Nephron (organoid): ENCODE measurements at regions not wholly inside any gene's neighbourhood (a gene's known extent, or its start where the extent isn't known, plus 50 kb on each side); places are given as distances from the start of the nearest gene placed in this dataset.

ENCODE experiments used
- H3K27ac Mint-ChIP-seq, 3 experiments: 2 replicates each; pipeline ENCODE4 v1.8.0; 2020; ENCODE audit warnings: mixed read lengths in 3 of 3, mild to moderate bottlenecking in 2 of 3, moderate library complexity in 1 of 3
- H3K27me3 Mint-ChIP-seq: 2 replicates; pipeline ENCODE4 v1.8.0; 2021; ENCODE audit warnings: low read depth, mild to moderate bottlenecking, moderate library complexity, mixed read lengths
- H3K36me3 Mint-ChIP-seq: 2 replicates; pipeline ENCODE4 v1.8.0; 2020; ENCODE audit warnings: low read depth, mixed read lengths
- H3K4me1 Mint-ChIP-seq: 2 replicates; pipeline ENCODE4 v1.8.0; 2020; ENCODE audit warnings: mixed read lengths
- H3K4me3 Mint-ChIP-seq, 3 experiments: 2 replicates each; pipeline ENCODE4 v1.8.0; 2020; ENCODE audit warnings: mild to moderate bottlenecking in 3 of 3, mixed read lengths in 3 of 3, moderate library complexity in 2 of 3
- H3K9me3 Mint-ChIP-seq: 2 replicates; pipeline ENCODE4 v1.8.0; 2020; ENCODE audit warnings: mixed read lengths
- TF ChIP-seq, protein P1 (sequence below), 3 experiments: fragments of 200-600 bp; sonication (generic); IDR thresholded peaks; one replicate each; pipeline ENCODE4 v1.5.0; 2021; ENCODE audit warnings: antibody characterized with exemption in 3 of 3; ENCODE audit not compliant: unreplicated experiment in 3 of 3

DNA sequence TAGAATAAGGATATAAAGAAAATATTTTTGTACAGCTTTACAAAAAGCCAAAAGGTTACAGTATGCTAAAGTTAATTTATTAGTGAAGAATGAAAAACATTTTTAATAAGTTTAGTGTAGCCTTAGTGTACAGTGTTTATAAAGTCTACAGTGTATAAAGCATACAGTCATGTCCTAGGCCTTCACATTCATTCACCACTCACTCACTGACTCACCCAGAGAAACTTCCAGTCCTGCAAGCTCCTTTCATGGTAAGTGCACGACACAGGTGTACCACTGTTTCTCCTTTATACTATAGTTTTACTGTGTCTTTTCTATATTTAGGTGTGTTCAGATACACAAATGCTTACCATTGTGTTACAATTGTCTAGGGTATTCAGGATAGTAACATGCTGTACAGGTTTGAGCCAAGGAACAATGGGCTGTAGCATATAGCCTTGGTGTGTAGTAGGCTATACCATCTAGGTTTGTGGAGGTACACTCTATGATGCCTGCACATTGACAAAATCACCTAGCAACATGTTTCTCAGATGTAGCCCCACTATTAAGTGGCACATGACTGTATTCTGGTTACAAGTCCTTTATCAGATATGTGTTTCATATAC is 197.1 kb upstream of the KBTBD8 start:
- TF ChIP-seq, protein P1, sequence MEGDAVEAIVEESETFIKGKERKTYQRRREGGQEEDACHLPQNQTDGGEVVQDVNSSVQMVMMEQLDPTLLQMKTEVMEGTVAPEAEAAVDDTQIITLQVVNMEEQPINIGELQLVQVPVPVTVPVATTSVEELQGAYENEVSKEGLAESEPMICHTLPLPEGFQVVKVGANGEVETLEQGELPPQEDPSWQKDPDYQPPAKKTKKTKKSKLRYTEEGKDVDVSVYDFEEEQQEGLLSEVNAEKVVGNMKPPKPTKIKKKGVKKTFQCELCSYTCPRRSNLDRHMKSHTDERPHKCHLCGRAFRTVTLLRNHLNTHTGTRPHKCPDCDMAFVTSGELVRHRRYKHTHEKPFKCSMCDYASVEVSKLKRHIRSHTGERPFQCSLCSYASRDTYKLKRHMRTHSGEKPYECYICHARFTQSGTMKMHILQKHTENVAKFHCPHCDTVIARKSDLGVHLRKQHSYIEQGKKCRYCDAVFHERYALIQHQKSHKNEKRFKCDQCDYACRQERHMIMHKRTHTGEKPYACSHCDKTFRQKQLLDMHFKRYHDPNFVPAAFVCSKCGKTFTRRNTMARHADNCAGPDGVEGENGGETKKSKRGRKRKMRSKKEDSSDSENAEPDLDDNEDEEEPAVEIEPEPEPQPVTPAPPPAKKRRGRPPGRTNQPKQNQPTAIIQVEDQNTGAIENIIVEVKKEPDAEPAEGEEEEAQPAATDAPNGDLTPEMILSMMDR (IDR thresholded peaks at IDR 0.05; ENCODE audit: unreplicated experiment in 3 of 3) = no peak
- no peak overlapping the region for H3K4me3 Mint-ChIP-seq
- no peaks in the 10 kb centered on the region for H3K36me3 Mint-ChIP-seq
- peaks cover 24% of the 10 kb centered on the region for H3K4me1 Mint-ChIP-seq
- no peaks in the 10 kb centered on the region for H3K27me3 Mint-ChIP-seq
- H3K9me3 Mint-ChIP-seq = peaks cover 6% of the 10 kb centered on the region
- no peak overlapping the region for H3K27ac Mint-ChIP-seq

DNA sequence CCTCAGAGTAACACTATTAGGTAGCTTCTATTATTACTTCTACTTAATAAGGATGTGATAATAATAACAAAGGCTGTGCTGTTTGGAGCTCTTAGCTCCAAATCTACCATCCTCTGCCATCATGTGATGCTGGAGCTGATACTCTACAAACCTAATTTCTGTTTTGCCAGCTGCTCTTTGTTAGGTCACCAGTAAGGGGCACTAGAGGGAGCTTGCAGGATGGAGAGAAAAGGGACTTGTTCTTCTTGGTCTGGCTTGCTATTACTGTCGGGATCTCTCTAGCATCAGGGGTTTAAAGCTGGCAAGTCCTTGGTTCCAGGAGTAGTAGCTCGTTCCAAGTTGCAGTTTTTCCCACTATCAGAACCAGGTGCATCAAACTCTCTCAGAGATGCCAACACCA is 194.9 kb upstream of the KBTBD8 start:
- H3K9me3 Mint-ChIP-seq = peaks cover 3% of the 10 kb centered on the region
- H3K27me3 Mint-ChIP-seq = no peaks in the 10 kb centered on the region
- peak overlapping the region; percentile 6 to 39 (median 14) for H3K27ac Mint-ChIP-seq
- H3K4me1 Mint-ChIP-seq = peaks cover 22% of the 10 kb centered on the region
- TF ChIP-seq, protein P1 (IDR thresholded peaks at IDR 0.05; ENCODE audit: unreplicated experiment in 3 of 3) = peak in 2 of 3 experiments; percentile 9 to 16
- no peaks in the 10 kb centered on the region for H3K36me3 Mint-ChIP-seq
- H3K4me3 Mint-ChIP-seq = no peak overlapping the region

DNA sequence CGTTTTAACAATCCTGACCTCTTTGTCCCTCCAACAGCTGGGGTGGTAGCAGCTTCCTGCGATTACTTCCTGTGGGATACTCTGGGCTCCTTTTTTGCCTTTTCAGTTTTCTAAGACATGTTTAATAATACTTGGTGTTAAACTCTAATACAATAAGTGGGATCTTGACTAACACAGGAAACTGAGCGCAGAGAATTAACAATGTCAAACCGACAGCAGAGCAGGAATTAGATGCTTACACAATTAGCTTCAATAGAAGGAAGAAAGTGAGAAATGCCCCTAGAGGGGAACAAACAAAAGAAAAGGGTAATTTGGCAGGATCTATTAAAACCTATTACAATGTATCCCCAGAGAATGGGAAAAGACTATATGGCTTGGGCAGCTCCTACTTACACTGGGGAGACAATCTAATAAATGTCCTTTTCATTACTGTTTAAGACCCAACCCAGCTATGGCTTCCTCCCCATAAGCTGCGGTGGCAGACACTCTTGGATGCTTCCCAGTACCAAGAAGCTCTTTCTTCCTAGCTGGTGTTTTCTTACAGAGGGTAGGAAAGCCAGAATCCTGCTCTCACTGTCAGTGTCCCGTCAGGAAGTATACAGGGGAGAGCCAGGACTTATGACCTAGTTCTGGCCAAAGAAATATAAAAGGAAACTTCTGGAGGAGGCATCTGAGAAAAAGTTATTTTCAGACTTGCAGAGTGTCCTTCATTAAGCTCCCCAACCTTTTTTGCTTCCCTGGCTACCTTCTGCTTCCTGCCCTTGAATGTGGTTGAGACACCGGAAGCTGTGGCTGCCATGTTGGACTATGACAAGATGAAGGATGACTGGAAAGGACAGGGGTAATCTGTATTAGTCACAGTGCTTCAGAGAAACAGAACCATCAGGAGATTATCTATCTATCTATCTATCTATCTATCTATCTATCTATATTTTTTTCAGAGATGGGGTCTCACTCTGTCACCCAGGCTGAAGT is 194.1 kb upstream of the KBTBD8 start:
- Mint-ChIP-seq H3K4me3 (no peak overlapping the region), H3K36me3 (no peaks in the 10 kb centered on the region), H3K9me3 (peaks cover 3% of the 10 kb centered on the region), H3K27ac (peak overlapping the region; percentile 6 to 39 (median 14)), H3K27me3 (no peaks in the 10 kb centered on the region), H3K4me1 (peaks cover 23% of the 10 kb centered on the region)
- TF ChIP-seq, protein P1 (IDR thresholded peaks at IDR 0.05; ENCODE audit: unreplicated experiment in 3 of 3) = no peak

DNA sequence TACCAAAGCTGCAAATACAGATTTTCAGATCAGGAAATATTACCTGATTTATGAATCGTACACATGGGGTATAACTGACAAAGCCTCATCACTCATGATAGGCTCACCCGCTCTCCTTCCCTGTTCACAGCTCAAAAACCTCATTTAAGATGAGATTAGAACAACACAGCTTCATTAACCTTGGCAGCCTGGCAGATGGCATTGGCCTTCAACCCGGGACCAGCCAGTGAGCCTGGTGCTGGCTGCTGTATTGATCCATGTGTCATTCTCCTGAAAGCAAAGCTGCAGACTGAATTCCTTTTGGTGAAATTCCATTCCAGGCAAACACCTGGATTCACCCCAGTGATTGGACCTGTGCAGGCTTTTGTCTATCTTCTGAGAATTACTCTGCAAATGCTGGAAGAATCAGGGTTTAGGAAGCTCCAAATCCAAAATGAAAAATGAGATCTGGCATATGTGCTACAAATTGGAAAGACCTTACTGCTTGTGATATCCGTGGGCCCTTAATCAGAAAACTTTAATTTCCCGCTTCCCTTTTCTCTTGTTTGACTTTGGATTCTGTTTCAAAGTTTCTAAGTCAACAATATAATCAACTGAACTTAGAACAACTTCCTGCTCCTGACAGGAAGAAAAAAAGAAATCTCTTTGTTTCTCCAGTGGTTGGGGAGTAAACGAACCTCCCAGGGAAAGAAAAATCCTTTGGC is 189.1 kb upstream of the KBTBD8 start:
- H3K27ac Mint-ChIP-seq = peak overlapping the region; percentile 25 to 63 (median 49)
- no peak overlapping the region for H3K4me3 Mint-ChIP-seq
- no peaks in the 10 kb centered on the region for H3K36me3 Mint-ChIP-seq
- TF ChIP-seq, protein P1 (IDR thresholded peaks at IDR 0.05; ENCODE audit: unreplicated experiment in 3 of 3) = no peak
- H3K4me1 Mint-ChIP-seq = peaks cover 26% of the 10 kb centered on the region
- no peaks in the 10 kb centered on the region for H3K9me3 Mint-ChIP-seq
- H3K27me3 Mint-ChIP-seq = no peaks in the 10 kb centered on the region

DNA sequence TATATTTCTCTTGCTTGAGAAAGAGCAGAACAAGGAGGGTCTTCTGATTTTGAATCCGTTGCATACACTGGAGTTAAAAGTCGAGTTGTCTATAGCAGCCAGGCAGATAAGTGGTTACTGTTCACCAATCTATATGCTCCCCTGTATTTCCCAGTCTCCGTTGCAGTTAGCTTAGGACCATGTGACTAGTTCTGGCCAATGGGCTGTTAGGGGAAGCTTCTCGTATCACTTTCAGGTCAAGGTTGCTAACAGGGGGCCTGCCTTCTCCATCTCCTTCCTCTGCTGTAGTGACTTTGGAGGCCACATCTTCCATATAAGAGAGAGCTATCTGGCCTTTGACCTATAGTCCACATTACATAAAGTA is 188.5 kb upstream of the KBTBD8 start:
- no peaks in the 10 kb centered on the region for H3K36me3 Mint-ChIP-seq
- H3K9me3 Mint-ChIP-seq = no peaks in the 10 kb centered on the region
- H3K27ac Mint-ChIP-seq = peak overlapping the region in 2 of 3 experiments; percentile 25 to 63
- peaks cover 23% of the 10 kb centered on the region for H3K4me1 Mint-ChIP-seq
- no peak overlapping the region for H3K4me3 Mint-ChIP-seq
- TF ChIP-seq, protein P1 (IDR thresholded peaks at IDR 0.05; ENCODE audit: unreplicated experiment in 3 of 3) = no peak
- H3K27me3 Mint-ChIP-seq = no peaks in the 10 kb centered on the region
